HepG2 (cell line): ENCODE measurements at regions not wholly inside any gene's neighbourhood (a gene's known extent, or its start where the extent isn't known, plus 50 kb on each side); places are given as distances from the start of the nearest gene placed in this dataset.

Experiments used
- ATAC-seq: fragments of 200-7000 bp; cut with Tn5 transposase; 3 replicates; pipeline ENCODE4 v1.9.1; 2020; ENCODE audit warnings: mild to moderate bottlenecking, moderate library complexity
- BruUV-seq: library from RNA; stranded (reverse); fragments of 400-500 nt; replicated peaks from 2 replicates; lab custom pipeline; 2021; lab: Mats Ljungman, UMichigan
- CTCF ChIA-PET: fragments of 300-600 bp; formaldehyde crosslinking; extraction: SDS; loops from one replicate; lab custom pipeline; 2021; ENCODE audit warnings: low total read pairs, inconsistent platforms, low intra/inter-chr PET ratio; lab: Yijun Ruan, JAX
- POLR2A ChIA-PET: fragments of 350-600 bp; sonication (Branson Sonifier 250); formaldehyde crosslinking; loops from one replicate; lab custom pipeline; 2020; ENCODE audit warnings: antibody characterized with exemption, inconsistent platforms; lab: Yijun Ruan, JAX
- DNase-seq: peaks from one replicate; pipeline ENCODE4 v3.0.0-alpha.2; 2015; ENCODE audit warnings: low spot score
- FAIRE-seq: peaks from 3 replicates; lab custom pipeline; 2011; peaks lifted over from hg19 to GRCh38; lab: Jason Lieb, UNC
- H2AFZ ChIP-seq: one replicate; pipeline ENCODE4 v1.6.1; 2011; ENCODE audit warnings: low read length, inconsistent platforms
- H3K27ac ChIP-seq: fragments of 300-600 bp; 3 replicates; pipeline ENCODE4 v1.8.0; 2011; ENCODE audit warnings: mixed run types, mild to moderate bottlenecking, mixed read lengths, low read length, inconsistent platforms; ENCODE audit not compliant: insufficient read depth; ENCODE audit errors: extremely low read length
- H3K27me3 ChIP-seq, 2 experiments: fragments of 200-600 bp in 1 of 2; 2 replicates in 1 of 2; 3 replicates in 1 of 2; pipeline versions ENCODE4 v1.6.0 to v1.8.0; 2011; ENCODE audit warnings: low read length in 2 of 2, mild to moderate bottlenecking in 2 of 2, moderate library complexity in 2 of 2, inconsistent platforms in 1 of 2; ENCODE audit not compliant: insufficient read depth in 2 of 2, control insufficient read depth in 1 of 2
- H3K36me3 ChIP-seq, 2 experiments: fragments of 200-600 bp in 1 of 2; replicated peaks in 1 of 2; 2 replicates in 1 of 2; 3 replicates in 1 of 2; pipeline versions ENCODE4 v1.5.1 to v1.8.0; 2011; ENCODE audit warnings: low read length in 2 of 2, inconsistent platforms in 1 of 2; ENCODE audit not compliant: insufficient read depth in 2 of 2, control insufficient read depth in 1 of 2
- H3K4me1 ChIP-seq: 2 replicates; pipeline ENCODE4 v1.5.1; 2012; ENCODE audit warnings: low read length, inconsistent platforms; ENCODE audit not compliant: insufficient read depth
- H3K4me2 ChIP-seq: 2 replicates; pipeline ENCODE4 v1.6.0; 2011; ENCODE audit warnings: low read depth, low read length, inconsistent platforms
- H3K4me3 ChIP-seq, 3 experiments: fragments of 200-600 bp in 1 of 3; sonication (generic), shearing (Covaris generic) in 1 of 3; replicated peaks in 1 of 3; 2 replicates each; pipeline ENCODE4 v1.5.1; 2011 to 2016; ENCODE audit warnings: low read length in 3 of 3, inconsistent platforms in 2 of 3, low read depth in 2 of 3, mild to moderate bottlenecking in 2 of 3, control low read depth in 1 of 3, mixed read lengths in 1 of 3; ENCODE audit not compliant: insufficient read depth in 1 of 3
- H3K79me2 ChIP-seq: one replicate; pipeline ENCODE4 v1.6.1; 2011; ENCODE audit warnings: low read length, inconsistent platforms; ENCODE audit not compliant: insufficient read depth
- H3K9ac ChIP-seq: 2 replicates; pipeline ENCODE4 v1.6.0; 2011; ENCODE audit warnings: mild to moderate bottlenecking, low read depth, low read length, inconsistent platforms; ENCODE audit not compliant: insufficient read depth
- H3K9me3 ChIP-seq: 2 replicates; pipeline ENCODE4 v1.5.1; 2012; ENCODE audit warnings: mild to moderate bottlenecking, low read length
- H4K20me1 ChIP-seq: 2 replicates; pipeline ENCODE4 v1.6.0; 2011; ENCODE audit warnings: inconsistent platforms, mild to moderate bottlenecking, low read length, moderate library complexity; ENCODE audit not compliant: insufficient read depth
- CENPT ChIP-seq: sonication (generic); formaldehyde crosslinking; IDR thresholded peaks from 2 replicates; pipeline ENCODE4 v1.8.0; 2022; ENCODE audit warnings: low read depth, mild to moderate bottlenecking, moderate library complexity, missing genetic modification reagents
- NFE2L1 ChIP-seq: sonication (generic); formaldehyde crosslinking; IDR thresholded peaks from 2 replicates; pipeline ENCODE4 v1.4.0; 2020; ENCODE audit warnings: missing genetic modification reagents, mild to moderate bottlenecking, borderline replicate concordance
- NRL ChIP-seq: sonication (generic); formaldehyde crosslinking; IDR thresholded peaks from 2 replicates; pipeline ENCODE4 v1.5.0; 2020; ENCODE audit warnings: missing genetic modification reagents, mild to moderate bottlenecking, moderate library complexity, borderline replicate concordance
- ZBTB33 ChIP-seq: sonication (generic); formaldehyde crosslinking; IDR thresholded peaks from 2 replicates; pipeline ENCODE4 v1.4.0; 2020; ENCODE audit warnings: missing genetic modification reagents
- ZMYM2 ChIP-seq: sonication (generic); formaldehyde crosslinking; IDR thresholded peaks from 2 replicates; pipeline ENCODE4 v1.8.0; 2022; ENCODE audit warnings: mild to moderate bottlenecking, missing genetic modification reagents
- ZNF276 ChIP-seq: sonication (generic); formaldehyde crosslinking; IDR thresholded peaks from 2 replicates; pipeline ENCODE4 v1.4.0; 2020; ENCODE audit warnings: mild to moderate bottlenecking, low read depth, missing genetic modification reagents
- ZNF431 ChIP-seq: sonication (generic); formaldehyde crosslinking; IDR thresholded peaks from 2 replicates; pipeline ENCODE4 v1.9.0; 2022; ENCODE audit warnings: missing genetic modification reagents, low read depth, mild to moderate bottlenecking, borderline replicate concordance
- WGBS: methylation state at CpG from one replicate; pipeline ENCODE4 v1.1.6; 2017; ENCODE audit warnings: low lambda C conversion rate; 5-methylcytosine and 5-hydroxymethylcytosine counted together
- in situ Hi-C: cut with HindIII; loops from 2 replicates; pipeline ENCODE4 v1.10.0; 2017; ENCODE audit warnings: low pct_unique_long_range_greater_than_20kb; ENCODE audit not compliant: extremely low pct_ligation_motif_present
- intact Hi-C: fragments of 100-400 bp; cut with micrococcal nuclease; formaldehyde crosslinking; loops from one replicate; pipeline ENCODE4 v1.10.0; 2022; ENCODE audit not compliant: unreplicated experiment

DNA sequence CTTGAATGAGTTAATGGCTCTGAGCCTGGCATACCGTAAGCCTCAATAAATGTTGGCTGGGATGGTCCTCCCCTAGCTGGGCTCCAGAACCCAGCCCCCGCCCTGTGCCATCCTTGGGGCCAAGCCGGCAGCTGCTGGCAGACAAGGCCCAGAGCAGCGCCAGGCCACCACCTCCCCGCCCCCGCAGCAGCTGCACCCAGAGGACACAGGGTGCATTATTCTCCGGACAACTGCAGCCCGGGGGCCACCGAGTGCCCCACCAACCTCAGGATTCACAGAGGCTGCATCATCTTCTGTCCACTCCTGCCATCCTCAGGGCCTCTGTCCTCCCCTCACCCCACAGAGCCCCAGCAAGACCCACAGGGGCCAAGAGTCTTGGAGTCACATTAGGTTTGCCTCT, 92.7 kb downstream of the NCOR2 start:
- ChIA-PET CTCF (no interaction called here), POLR2A (no interaction called here)
- Histone ChIP-seq H2AFZ (no peak overlapping the region), H4K20me1 (no peaks in the 10 kb centered on the region), H3K27me3 (no peaks in the 10 kb centered on the region), H3K27ac (no peak overlapping the region), H3K79me2 (no peaks in the 10 kb centered on the region), H3K4me3 (no peak overlapping the region), H3K4me1 (peaks cover 3% of the 10 kb centered on the region), H3K4me2 (no peak overlapping the region), H3K36me3 (peaks cover 17 to 68% of the 10 kb centered on the region in 2 experiments; a peak in 4 of 5 replicates), H3K9ac (no peak overlapping the region), H3K9me3 (peaks cover 1% of the 10 kb centered on the region; the same call in 1 of the 2 replicates)
- no CpG with 5 or more reads among the region's 9 CpGs for WGBS
- BruUV-seq, result no TSS peak
- FAIRE-seq (no peak), DNase-seq (no peak), ATAC-seq (no peak)
- in situ Hi-C loops, result no loop called here
- TF ChIP-seq ZBTB33 (CRISPR knock-in tag), result no peak
- no peak for TF ChIP-seq NRL (CRISPR knock-in tag)
- TF ChIP-seq ZNF431 (CRISPR knock-in tag), result no peak
- no peak for TF ChIP-seq NFE2L1 (CRISPR knock-in tag)
- TF ChIP-seq CENPT (CRISPR knock-in tag), result no peak
- no peak for TF ChIP-seq ZNF276
- no peak for TF ChIP-seq ZMYM2
- intact Hi-C loops, result no loop called here
